ENCODE measurements at regions not wholly inside any gene's neighbourhood (a gene's known extent, or its start where the extent isn't known, plus 50 kb on each side); places are given as distances from the start of the nearest gene placed in this dataset.

- Histone ChIP-seq H3K9me2 (replicated peaks; ENCODE audit: control insufficient read depth, low read length) (no peaks in the 10 kb centered on the region), H3K9me3 (ENCODE audit: control insufficient read depth, insufficient read depth, low read length) (no peaks in the 10 kb centered on the region), H3K4me2 (ENCODE audit: low read length) (peak overlapping the region; percentile 80), H3K27me3 (ENCODE audit: control insufficient read depth, low read length) (no peaks in the 10 kb centered on the region), H3K27ac (ENCODE audit: low read depth, low read length) (peak overlapping the region; percentile 92), H4K20me1 (ENCODE audit: control insufficient read depth, insufficient read depth, low read depth, low read length) (no peaks in the 10 kb centered on the region), H3K4me1 (ENCODE audit: control insufficient read depth, low read length) (peaks cover 100% of the 10 kb centered on the region), H3K79me2 (ENCODE audit: control insufficient read depth, low read length) (peaks cover 36% of the 10 kb centered on the region), H3K4me3 (ENCODE audit: low read length) (peak overlapping the region; percentile 75), H3F3A (ENCODE audit: control insufficient read depth, insufficient read depth) (peaks cover 47% of the 10 kb centered on the region), H3K36me3 (ENCODE audit: control insufficient read depth, low read length) (no peaks in the 10 kb centered on the region)
- no peak for TF ChIP-seq CTCF (IDR thresholded peaks at IDR 0.05; ENCODE audit: low read depth, low read length, poor library complexity, severe bottlenecking)
- TF ChIP-seq EZH2phosphoT487 (IDR thresholded peaks at IDR 0.05; ENCODE audit: borderline replicate concordance, low read length) = no peak
These were observed 105.0 kb downstream of the DAD1 start for GRCh38 chr14:22483863-22484593.

DNA sequence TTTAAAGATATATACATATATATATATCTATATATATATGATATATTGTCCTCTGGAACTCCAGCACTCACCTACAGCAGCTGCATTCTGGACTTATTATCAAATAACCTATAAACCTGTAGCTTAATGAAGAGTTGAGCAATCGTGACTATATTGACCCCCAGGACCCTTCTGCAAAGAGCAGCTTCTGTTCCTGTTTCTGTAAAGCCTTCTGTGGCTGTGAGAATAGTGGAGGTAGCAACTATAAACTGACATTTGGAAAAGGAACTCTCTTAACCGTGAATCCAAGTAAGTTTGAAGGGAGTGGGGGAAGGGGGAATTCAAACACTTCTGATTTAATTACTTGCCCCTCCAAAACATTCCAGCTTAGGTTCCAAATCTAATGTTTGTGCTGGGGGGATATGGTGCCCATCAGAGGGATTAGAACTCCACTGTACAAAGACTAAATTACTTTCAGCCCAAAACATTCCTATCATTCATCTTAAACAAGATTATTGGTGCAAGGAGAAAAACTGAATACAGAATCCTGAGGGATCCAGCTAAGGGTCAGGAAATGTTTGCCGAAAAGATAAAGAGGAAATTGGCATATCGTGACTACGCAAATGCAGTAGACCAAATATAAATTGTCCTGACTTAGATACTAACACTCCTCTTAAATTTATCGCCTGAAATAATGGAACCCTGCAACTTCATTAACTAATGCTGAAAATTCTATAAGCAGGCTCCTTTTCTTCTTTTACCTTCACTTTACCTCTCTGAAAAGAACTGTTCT lies 106.1 kb downstream of the DAD1 start:
- Histone ChIP-seq H3K4me1 (ENCODE audit: control insufficient read depth, low read length) (peaks cover 100% of the 10 kb centered on the region), H3K4me2 (ENCODE audit: low read length) (peak overlapping the region; percentile 80), H3F3A (ENCODE audit: control insufficient read depth, insufficient read depth) (peaks cover 52% of the 10 kb centered on the region), H3K27me3 (ENCODE audit: control insufficient read depth, low read length) (no peaks in the 10 kb centered on the region), H3K9me3 (ENCODE audit: control insufficient read depth, insufficient read depth, low read length) (no peaks in the 10 kb centered on the region), H3K27ac (ENCODE audit: low read depth, low read length) (peak overlapping the region; percentile 92), H3K4me3 (ENCODE audit: low read length) (peak overlapping the region; percentile 75), H3K79me2 (ENCODE audit: control insufficient read depth, low read length) (peaks cover 35% of the 10 kb centered on the region), H3K9me2 (replicated peaks; ENCODE audit: control insufficient read depth, low read length) (no peaks in the 10 kb centered on the region), H4K20me1 (ENCODE audit: control insufficient read depth, insufficient read depth, low read depth, low read length) (no peaks in the 10 kb centered on the region), H3K36me3 (ENCODE audit: control insufficient read depth, low read length) (no peaks in the 10 kb centered on the region)
- TF ChIP-seq EZH2phosphoT487 (IDR thresholded peaks at IDR 0.05; ENCODE audit: borderline replicate concordance, low read length) = no peak
- no peak for TF ChIP-seq CTCF (IDR thresholded peaks at IDR 0.05; ENCODE audit: low read depth, low read length, poor library complexity, severe bottlenecking)

- H3K4me2 ChIP-seq (ENCODE audit: low read length) = peak overlapping the region; percentile 69
- H3K4me1 ChIP-seq (ENCODE audit: control insufficient read depth, low read length) = peaks cover 100% of the 10 kb centered on the region
- H3K79me2 ChIP-seq (ENCODE audit: control insufficient read depth, low read length) = peaks cover 35% of the 10 kb centered on the region
- H3K9me2 ChIP-seq (replicated peaks; ENCODE audit: control insufficient read depth, low read length) = no peaks in the 10 kb centered on the region
- no peaks in the 10 kb centered on the region for H3K27me3 ChIP-seq (ENCODE audit: control insufficient read depth, low read length)
- H3F3A ChIP-seq (ENCODE audit: control insufficient read depth, insufficient read depth) = peaks cover 59% of the 10 kb centered on the region
- peak overlapping the region; percentile 69 for H3K4me3 ChIP-seq (ENCODE audit: low read length)
- TF ChIP-seq EZH2phosphoT487 (IDR thresholded peaks at IDR 0.05; ENCODE audit: borderline replicate concordance, low read length) (no peak), CTCF (IDR thresholded peaks at IDR 0.05; ENCODE audit: low read depth, low read length, poor library complexity, severe bottlenecking) (no peak)
- no peaks in the 10 kb centered on the region for H4K20me1 ChIP-seq (ENCODE audit: control insufficient read depth, insufficient read depth, low read depth, low read length)
- no peaks in the 10 kb centered on the region for H3K36me3 ChIP-seq (ENCODE audit: control insufficient read depth, low read length)
- H3K27ac ChIP-seq (ENCODE audit: low read depth, low read length) = peak overlapping the region; percentile 92
- H3K9me3 ChIP-seq (ENCODE audit: control insufficient read depth, insufficient read depth, low read length) = no peaks in the 10 kb centered on the region
These were observed 106.8 kb downstream of the DAD1 start for GRCh38 chr14:22482085-22482694.

Data from DOHH2 (cell line).